Body of pancreas (tissue), 4 donors: ENCODE measurements at regions not wholly inside any gene's neighbourhood (a gene's known extent, or its start where the extent isn't known, plus 50 kb on each side); places are given as distances from the start of the nearest gene placed in this dataset.

Experiments used
- ATAC-seq: fragments of 150-250 bp; one replicate; pipeline ENCODE4 v1.9.1; 2016
- DNase-seq, 4 donors: peaks; one replicate each; pipeline ENCODE4 v3.0.0-alpha.2; 2019
- H3K27ac ChIP-seq, 4 donors: fragments of 200-600 bp; sonication (generic); 1 replicate in 3 of 4; 2 replicates in 1 of 4; pipeline versions ENCODE4 v1.5.1 to v1.6.1; 2016 to 2019; ENCODE audit warnings: mild to moderate bottlenecking in 1 of 4, mixed read lengths in 1 of 4, moderate library complexity in 1 of 4
- H3K27me3 ChIP-seq, 2 donors: fragments of 200-600 bp; sonication (generic); one replicate each; pipeline ENCODE4 v1.6.0; 2016; ENCODE audit warnings: mild to moderate bottlenecking in 1 of 2
- H3K36me3 ChIP-seq, 2 donors: fragments of 200-600 bp; sonication (generic); replicated peaks in 1 of 2; 2 replicates each; pipeline ENCODE4 v1.5.1; 2016; ENCODE audit warnings: low read depth in 2 of 2; ENCODE audit not compliant: insufficient read depth in 1 of 2
- H3K4me1 ChIP-seq: fragments of 200-600 bp; sonication (generic); one replicate; pipeline ENCODE4 v1.6.0; 2016
- H3K4me3 ChIP-seq, 2 donors: fragments of 200-600 bp; sonication (generic); 1 replicate in 1 of 2; 2 replicates in 1 of 2; pipeline ENCODE4 v1.5.1; 2016 to 2019
- H3K9me3 ChIP-seq, 3 donors: fragments of 200-600 bp; sonication (generic); 1 replicate in 2 of 3; 2 replicates in 1 of 3; pipeline ENCODE4 v1.5.1; 2016
- POLR2A ChIP-seq, 3 donors: fragments of 450-650 bp; IDR thresholded peaks; one replicate each; pipeline ENCODE4 v1.6.1; 2016; ENCODE audit warnings: antibody characterized with exemption in 3 of 3, mild to moderate bottlenecking in 2 of 3
- WGBS, 2 donors: methylation state at CpG; one replicate each; pipeline ENCODE4 v1.1.5; 2017; 5-methylcytosine and 5-hydroxymethylcytosine counted together
- intact Hi-C: fragments of 100-400 bp; cut with DNase I; formaldehyde crosslinking; loops from one replicate; pipeline ENCODE4 v1.15.1; 2023
- TF ChIP-seq, protein P1 (sequence below), 7 experiments: fragments of 450-650 bp in 4 of 7; fragments of 200-600 bp in 3 of 7; sonication (generic) in 3 of 7; IDR thresholded peaks; one replicate each; pipeline ENCODE4 v1.5.1; 2016 to 2019; ENCODE audit warnings: antibody characterized with exemption in 7 of 7

DNA sequence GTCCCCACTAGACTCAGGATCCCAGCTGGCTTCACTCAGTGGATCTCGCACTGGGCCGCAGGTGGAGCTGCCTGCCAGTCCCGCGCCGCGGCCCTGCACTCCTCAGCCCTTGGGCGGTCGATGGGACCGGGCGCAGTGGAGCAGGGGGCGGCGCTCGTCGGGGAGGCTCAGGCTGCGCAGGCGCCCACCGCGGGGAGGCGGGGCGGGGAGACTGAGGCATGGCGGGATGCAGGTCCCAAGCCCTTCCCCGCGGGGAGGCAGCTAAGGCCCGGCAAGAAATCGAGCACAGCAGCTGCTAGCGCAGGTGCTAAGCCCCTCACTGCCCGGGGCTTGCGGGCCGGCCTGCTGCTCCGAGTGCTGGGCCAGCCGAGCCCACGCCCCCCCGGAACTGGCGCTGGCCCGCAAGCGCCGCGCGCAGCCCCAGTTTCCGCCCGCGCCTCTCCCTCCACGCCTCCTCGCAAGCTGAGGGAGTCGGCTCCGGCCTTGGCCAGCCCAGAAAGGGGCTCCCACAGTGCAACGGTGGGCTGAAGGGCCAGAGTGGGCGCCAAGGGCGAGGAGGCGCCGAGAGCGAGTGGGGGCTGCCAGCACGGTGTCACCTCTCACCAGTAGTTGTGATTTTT is 1038.0 kb downstream of the PCDH19 start:
- Histone ChIP-seq H3K27ac (no peak overlapping the region), H3K9me3 (no peaks in the 10 kb centered on the region), H3K36me3 (no peaks in the 10 kb centered on the region), H3K27me3 (no peaks in the 10 kb centered on the region), H3K4me3 (no peak overlapping the region), H3K4me1 (no peaks in the 10 kb centered on the region)
- no peak for ATAC-seq
- DNase-seq: no peak
- TF ChIP-seq POLR2A (IDR thresholded peaks at IDR 0.05): no peak
- TF ChIP-seq, protein P1, sequence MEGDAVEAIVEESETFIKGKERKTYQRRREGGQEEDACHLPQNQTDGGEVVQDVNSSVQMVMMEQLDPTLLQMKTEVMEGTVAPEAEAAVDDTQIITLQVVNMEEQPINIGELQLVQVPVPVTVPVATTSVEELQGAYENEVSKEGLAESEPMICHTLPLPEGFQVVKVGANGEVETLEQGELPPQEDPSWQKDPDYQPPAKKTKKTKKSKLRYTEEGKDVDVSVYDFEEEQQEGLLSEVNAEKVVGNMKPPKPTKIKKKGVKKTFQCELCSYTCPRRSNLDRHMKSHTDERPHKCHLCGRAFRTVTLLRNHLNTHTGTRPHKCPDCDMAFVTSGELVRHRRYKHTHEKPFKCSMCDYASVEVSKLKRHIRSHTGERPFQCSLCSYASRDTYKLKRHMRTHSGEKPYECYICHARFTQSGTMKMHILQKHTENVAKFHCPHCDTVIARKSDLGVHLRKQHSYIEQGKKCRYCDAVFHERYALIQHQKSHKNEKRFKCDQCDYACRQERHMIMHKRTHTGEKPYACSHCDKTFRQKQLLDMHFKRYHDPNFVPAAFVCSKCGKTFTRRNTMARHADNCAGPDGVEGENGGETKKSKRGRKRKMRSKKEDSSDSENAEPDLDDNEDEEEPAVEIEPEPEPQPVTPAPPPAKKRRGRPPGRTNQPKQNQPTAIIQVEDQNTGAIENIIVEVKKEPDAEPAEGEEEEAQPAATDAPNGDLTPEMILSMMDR (IDR thresholded peaks at IDR 0.05): no peak
- WGBS, 2 donors: 88 to 94% methylated on average over 11 to 13 of the region's 53 CpGs
- intact Hi-C loops: no loop called here

DNA sequence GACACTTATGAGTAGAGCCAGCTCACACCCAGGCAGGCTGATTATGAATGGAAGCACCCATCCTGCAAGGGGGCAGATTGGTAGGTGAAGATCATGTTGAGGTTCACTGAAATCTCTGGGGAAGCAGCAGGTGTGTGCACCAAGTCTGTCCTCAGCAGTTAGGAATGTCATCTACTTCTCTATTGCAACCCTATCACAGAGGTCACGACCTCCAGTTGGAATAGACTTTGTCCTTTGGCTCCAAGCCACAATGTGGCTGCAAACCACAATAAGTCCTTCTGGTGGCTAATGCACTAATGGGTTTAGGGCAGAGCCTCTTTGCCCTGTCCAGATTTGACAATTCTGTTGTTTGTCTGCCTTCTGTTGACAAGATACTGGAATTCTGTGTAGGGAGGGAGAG is 1056.7 kb downstream of the PCDH19 start:
- intact Hi-C loops: no loop called here
- 50 to 57% methylated on average over 1 of the region's 1 CpG for WGBS, 2 donors
- DNase-seq (peak in 1 of 4 donors; percentile 10), ATAC-seq (no peak)
- TF ChIP-seq, protein P1 (IDR thresholded peaks at IDR 0.05): no peak
- no peak for TF ChIP-seq POLR2A (IDR thresholded peaks at IDR 0.05)
- Histone ChIP-seq H3K9me3 (no peaks in the 10 kb centered on the region), H3K36me3 (no peaks in the 10 kb centered on the region), H3K4me1 (no peaks in the 10 kb centered on the region), H3K27me3 (no peaks in the 10 kb centered on the region), H3K27ac (no peak overlapping the region), H3K4me3 (no peak overlapping the region)

DNA sequence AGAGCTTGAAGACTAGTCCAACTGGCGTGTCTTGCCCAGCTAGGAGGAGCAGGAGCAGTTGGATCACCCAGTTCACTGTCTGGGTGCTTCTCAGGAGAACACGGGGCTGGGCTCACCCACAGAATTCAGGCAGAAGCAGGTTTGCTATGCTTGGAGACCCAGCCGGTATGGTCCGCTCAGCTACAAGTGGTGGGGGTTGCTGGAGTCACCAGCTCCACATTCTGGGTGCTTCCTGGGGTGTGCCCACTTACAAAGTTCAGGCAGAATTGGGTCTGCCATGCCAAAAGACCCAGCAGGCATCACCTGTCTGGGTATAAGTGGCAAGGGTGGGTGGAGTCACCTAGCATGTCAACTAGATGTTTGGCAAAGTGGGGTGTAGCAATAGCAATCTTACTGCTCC is 1061.8 kb downstream of the PCDH19 start:
- WGBS, 2 donors: no CpG with 5 or more reads among the region's 4 CpGs
- H3K4me3 ChIP-seq: no peak overlapping the region
- no peaks in the 10 kb centered on the region for H3K27me3 ChIP-seq
- no peaks in the 10 kb centered on the region for H3K36me3 ChIP-seq
- TF ChIP-seq POLR2A (IDR thresholded peaks at IDR 0.05): no peak
- TF ChIP-seq, protein P1 (IDR thresholded peaks at IDR 0.05): no peak
- DNase-seq (no peak), ATAC-seq (no peak)
- intact Hi-C loops: no loop called here
- no peak overlapping the region for H3K27ac ChIP-seq
- H3K9me3 ChIP-seq: no peaks in the 10 kb centered on the region
- no peaks in the 10 kb centered on the region for H3K4me1 ChIP-seq

DNA sequence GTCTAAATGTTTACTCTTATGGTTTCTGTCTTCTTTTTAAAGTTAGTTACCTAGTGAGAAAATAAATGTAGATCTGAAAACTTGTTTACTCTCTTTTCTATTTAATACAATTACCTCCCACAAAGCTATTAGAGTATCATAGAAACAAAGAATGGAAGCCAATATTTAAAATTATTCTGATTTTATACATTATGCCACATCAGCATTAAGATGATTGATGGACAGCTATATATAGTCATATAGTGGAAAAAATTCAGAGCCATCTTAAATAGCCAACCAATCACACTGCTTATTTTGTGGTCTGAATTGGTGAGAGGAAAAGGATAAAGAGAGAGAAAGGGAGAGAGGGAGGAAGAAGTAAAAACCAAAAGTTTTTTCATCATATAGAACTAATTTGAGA is 1101.8 kb downstream of the PCDH19 start:
- H3K36me3 ChIP-seq: no peaks in the 10 kb centered on the region
- ATAC-seq: no peak
- H3K27ac ChIP-seq: no peak overlapping the region
- TF ChIP-seq, protein P1 (IDR thresholded peaks at IDR 0.05): no peak
- no peak for TF ChIP-seq POLR2A (IDR thresholded peaks at IDR 0.05)
- no peak for DNase-seq
- no peaks in the 10 kb centered on the region for H3K27me3 ChIP-seq
- H3K4me1 ChIP-seq: no peaks in the 10 kb centered on the region
- no peaks in the 10 kb centered on the region for H3K9me3 ChIP-seq
- no peak overlapping the region for H3K4me3 ChIP-seq
- intact Hi-C loops: no loop called here

DNA sequence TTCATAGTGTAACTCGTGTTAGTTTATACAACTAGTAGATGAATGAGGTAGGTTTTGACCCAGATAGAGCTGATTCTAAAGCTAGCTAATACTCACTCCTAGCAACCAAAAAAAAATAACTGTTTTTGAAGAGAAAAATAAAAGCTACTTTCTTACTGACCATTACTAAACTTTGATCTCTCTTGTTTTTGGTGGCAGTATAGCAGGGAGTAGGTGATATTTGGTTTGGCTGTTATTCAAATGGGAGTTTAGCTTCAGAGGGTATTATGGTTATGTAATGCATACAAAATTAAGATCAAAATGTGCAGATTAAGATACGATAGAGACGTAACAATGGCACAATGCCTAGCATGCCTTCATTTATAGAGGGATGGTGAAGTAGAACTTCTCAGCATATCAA is 1104.5 kb downstream of the PCDH19 start:
- no peak overlapping the region for H3K27ac ChIP-seq
- no peak for DNase-seq
- WGBS, 2 donors: 32 to 33% methylated on average over 3 of the region's 3 CpGs
- H3K36me3 ChIP-seq: no peaks in the 10 kb centered on the region
- no peaks in the 10 kb centered on the region for H3K4me1 ChIP-seq
- TF ChIP-seq POLR2A (IDR thresholded peaks at IDR 0.05): no peak
- TF ChIP-seq, protein P1 (IDR thresholded peaks at IDR 0.05): no peak
- no peak for ATAC-seq
- H3K9me3 ChIP-seq: no peaks in the 10 kb centered on the region
- intact Hi-C loops: no loop called here
- no peak overlapping the region for H3K4me3 ChIP-seq
- no peaks in the 10 kb centered on the region for H3K27me3 ChIP-seq
